HG03039 (cell line): ENCODE measurements at regions not wholly inside any gene's neighbourhood (a gene's known extent, or its start where the extent isn't known, plus 50 kb on each side); places are given as distances from the start of the nearest gene placed in this dataset.

Experiments used
- ATAC-seq: cut with Tn5 transposase; IDR thresholded peaks from one replicate; pipeline ENCODE4 v1.9.1; 2021; ENCODE audit warnings: mild to moderate bottlenecking, moderate library complexity; ENCODE audit not compliant: unreplicated experiment

GRCh38 chr5:123756318-123756665 is 244.3 kb downstream of the CSNK1G3 start:
- no peak for ATAC-seq

GRCh38 chr5:123755653-123756317 is 243.8 kb downstream of the CSNK1G3 start:
- ATAC-seq = no peak

GRCh38 chr5:123754908-123755307 is 242.9 kb downstream of the CSNK1G3 start:
- no peak for ATAC-seq

GRCh38 chr5:123753937-123754891 is 242.2 kb downstream of the CSNK1G3 start:
- ATAC-seq = no peak

- no peak for ATAC-seq
Measured at GRCh38 chr5:123753180-123753936, 241.4 kb downstream of the CSNK1G3 start.

- ATAC-seq = no peak
Measured at GRCh38 chr5:123752552-123753179, 240.7 kb downstream of the CSNK1G3 start.

GRCh38 chr5:123751670-123752069 is 239.7 kb downstream of the CSNK1G3 start:
- no peak for ATAC-seq

- no peak for ATAC-seq
Measured at GRCh38 chr5:123748239-123748638, 236.3 kb downstream of the CSNK1G3 start.

- ATAC-seq = no peak
Measured at GRCh38 chr5:123746683-123747360, 234.8 kb downstream of the CSNK1G3 start.

GRCh38 chr5:123743990-123744583 is 232.1 kb downstream of the CSNK1G3 start:
- no peak for ATAC-seq

- ATAC-seq = no peak
Measured at GRCh38 chr5:123735384-123735783, 223.4 kb downstream of the CSNK1G3 start.

GRCh38 chr5:123732257-123732656 is 220.3 kb downstream of the CSNK1G3 start:
- no peak for ATAC-seq

GRCh38 chr5:123722451-123722850 is 210.5 kb downstream of the CSNK1G3 start:
- no peak for ATAC-seq

- ATAC-seq = no peak
Measured at GRCh38 chr5:123721675-123722276, 209.8 kb downstream of the CSNK1G3 start.

GRCh38 chr5:123720955-123721354 is 209.0 kb downstream of the CSNK1G3 start:
- ATAC-seq = no peak

- ATAC-seq = no peak
Measured at GRCh38 chr5:123720339-123720738, 208.4 kb downstream of the CSNK1G3 start.

- ATAC-seq = no peak
Measured at GRCh38 chr5:123719004-123719403, 207.0 kb downstream of the CSNK1G3 start.

GRCh38 chr5:123718238-123718637 is 206.3 kb downstream of the CSNK1G3 start:
- no peak for ATAC-seq

GRCh38 chr5:123717139-123717538 is 205.2 kb downstream of the CSNK1G3 start:
- no peak for ATAC-seq

GRCh38 chr5:123710031-123710430 is 198.1 kb downstream of the CSNK1G3 start:
- ATAC-seq = no peak
